ENCODE measurements at regions not wholly inside any gene's neighbourhood (a gene's known extent, or its start where the extent isn't known, plus 50 kb on each side); places are given as distances from the start of the nearest gene placed in this dataset.

DNA sequence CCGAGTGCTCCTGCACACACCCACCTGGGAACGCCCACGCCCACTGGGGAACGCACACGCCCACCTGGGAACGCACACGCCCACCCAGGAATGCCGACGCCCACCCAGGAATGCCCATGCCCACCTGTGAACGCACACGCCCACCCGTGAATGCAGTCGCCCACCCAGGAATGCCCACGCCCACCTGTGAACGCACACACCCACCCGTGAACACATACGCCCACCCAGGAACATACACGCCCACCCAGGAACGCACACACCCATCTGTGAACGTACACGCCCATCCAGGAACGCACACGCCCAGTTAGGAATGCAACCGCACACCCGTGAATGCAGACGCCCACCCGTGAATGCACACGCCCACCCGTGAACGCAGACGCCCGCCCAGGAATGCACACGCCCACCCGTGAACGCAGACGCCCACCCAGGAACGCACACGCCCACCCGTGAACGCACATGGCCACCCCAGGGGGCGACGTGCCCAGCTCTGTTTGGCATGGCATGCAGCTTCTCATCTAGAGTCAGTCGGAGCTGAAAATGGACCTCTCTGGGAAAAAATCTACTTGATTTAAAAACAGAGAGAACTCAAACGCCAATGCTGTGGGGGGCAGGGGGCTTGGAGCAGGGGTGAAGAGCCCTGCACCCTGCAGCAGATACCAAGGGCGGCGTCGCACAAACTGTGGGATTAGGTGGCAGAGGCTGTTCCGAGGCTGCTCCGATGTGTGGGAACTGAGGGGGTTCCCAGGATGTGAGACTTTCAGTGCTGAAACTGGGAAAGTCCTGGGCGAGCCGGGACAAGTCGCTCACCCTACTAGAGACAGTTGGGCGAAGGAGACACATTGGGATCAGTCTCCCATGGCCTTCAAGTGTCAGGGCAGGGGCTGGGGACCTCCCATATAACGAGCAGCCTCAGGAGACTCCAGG, 83.3 kb downstream of the MYEOV start:
- Histone ChIP-seq H4K5ac (ENCODE audit: insufficient read length, low read depth, low read length) (no peak overlapping the region), H3K27ac (ENCODE audit: low read depth, low read length) (no peak overlapping the region), H2BK12ac (ENCODE audit: low read depth, low read length) (no peak overlapping the region), H3K14ac (ENCODE audit: insufficient read length) (no peak overlapping the region), H3K4ac (replicated peaks; ENCODE audit: insufficient read length, low read depth, low read length) (no peak overlapping the region), H3K9ac (replicated peaks in 1 of 4; ENCODE audit: extremely low read depth in 1 of 4, low read depth in 3 of 4, low read length in 3 of 4) (no peak overlapping the region), H3K4me1 (replicated peaks in 1 of 4; ENCODE audit: control insufficient read depth in 3 of 4, insufficient read depth in 4 of 4, low read length in 3 of 4) (peaks cover 0 to 4% (median 0%) of the 10 kb centered on the region in 4 experiments; a peak in 2 of 7 replicates), H3K27me3 (replicated peaks in 1 of 4; ENCODE audit: control insufficient read depth in 3 of 4, extremely low read depth in 1 of 4, insufficient read depth in 3 of 4, low read length in 3 of 4) (no peaks in the 10 kb centered on the region), H4K20me1 (replicated peaks in 1 of 2; ENCODE audit: control insufficient read depth in 1 of 2, insufficient read depth in 2 of 2, low read length in 2 of 2) (no peaks in the 10 kb centered on the region), H4K8ac (ENCODE audit: extremely low read depth, insufficient read depth, low read length) (peak overlapping the region; percentile 21; the same call in 1 of the 2 replicates), H4K91ac (replicated peaks; ENCODE audit: insufficient read length, low read length) (peak overlapping the region; percentile 65), H3K4me3 (ENCODE audit: extremely low read depth in 1 of 4, insufficient read depth in 2 of 4, low read depth in 3 of 4, low read length in 4 of 4) (no peak overlapping the region), H3K23ac (ENCODE audit: insufficient read length) (no peak overlapping the region), H2AK5ac (ENCODE audit: low read depth, low read length) (no peak overlapping the region), H3K36me3 (ENCODE audit: control insufficient read depth in 2 of 4, insufficient read depth in 4 of 4, low read length in 3 of 4) (no peaks in the 10 kb centered on the region), H3K4me2 (ENCODE audit: insufficient read depth in 1 of 2, low read depth in 2 of 2, low read length in 2 of 2) (no peak overlapping the region), H3K79me2 (ENCODE audit: control insufficient read depth in 1 of 2, insufficient read depth in 2 of 2, low read length in 2 of 2) (no peaks in the 10 kb centered on the region), H3K23me2 (ENCODE audit: low read depth, low read length) (no peaks in the 10 kb centered on the region), H3K56ac (replicated peaks; ENCODE audit: insufficient read length, low read depth, low read length) (no peak overlapping the region), H2BK120ac (replicated peaks; ENCODE audit: low read depth, low read length) (no peak overlapping the region), H2BK15ac (ENCODE audit: low read length) (0 out of 2 replicates have a peak overlapping the region, but pooled peaks have one; percentile 29), H3K18ac (ENCODE audit: extremely low read depth, low read length) (no peak overlapping the region), H2AFZ (ENCODE audit: low read length) (no peak overlapping the region), H2BK20ac (ENCODE audit: low read length) (no peak overlapping the region), H3K9me3 (ENCODE audit: insufficient read depth in 2 of 2, low read depth in 1 of 2, low read length in 1 of 2) (no peaks in the 10 kb centered on the region), H2BK5ac (ENCODE audit: low read depth, low read length) (no peak overlapping the region), H3K79me1 (ENCODE audit: low read depth, low read length) (no peaks in the 10 kb centered on the region)
- ChIA-PET CTCF (ENCODE audit: partially characterized antibody) (no interaction called here), POLR2A (ENCODE audit: partially characterized antibody) (interaction anchor here (0.7 kb wide), 1 partner anchor 71 kb away, joined by 3 read pairs; no protein-coding TSS in a partner anchor)
- no peak for TF ChIP-seq KDM4A (IDR thresholded peaks at IDR 0.05; ENCODE audit: low read depth, low read length, severe bottlenecking)
- TF ChIP-seq SIRT6 (IDR thresholded peaks at IDR 0.05; ENCODE audit: low read length), result no peak
- TF ChIP-seq TAF1 (IDR thresholded peaks at IDR 0.05; ENCODE audit: low read depth, low read length), result no peak
- TF ChIP-seq SP1 (IDR thresholded peaks at IDR 0.05; ENCODE audit: low read depth, low read length), result no peak
- TF ChIP-seq TEAD4 (IDR thresholded peaks at IDR 0.05; ENCODE audit: low read depth, low read length), result no peak
- TF ChIP-seq POU5F1 (IDR thresholded peaks at IDR 0.05; ENCODE audit: low read depth, low read length), result no peak
- TF ChIP-seq ZNF274 (IDR thresholded peaks at IDR 0.05; ENCODE audit: borderline replicate concordance, extremely low read depth, low read length), result no peak
- no peak for TF ChIP-seq MAFK (IDR thresholded peaks at IDR 0.05; ENCODE audit: low read depth, low read length)
- TF ChIP-seq, protein P1, sequence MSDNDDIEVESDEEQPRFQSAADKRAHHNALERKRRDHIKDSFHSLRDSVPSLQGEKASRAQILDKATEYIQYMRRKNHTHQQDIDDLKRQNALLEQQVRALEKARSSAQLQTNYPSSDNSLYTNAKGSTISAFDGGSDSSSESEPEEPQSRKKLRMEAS (IDR thresholded peaks at IDR 0.05), result no peak
- TF ChIP-seq ASH2L (IDR thresholded peaks at IDR 0.05; ENCODE audit: low read length), result no peak
- DNase-seq (ENCODE audit: low read depth in 1 of 2, low spot score in 2 of 2) (no peak), FAIRE-seq (no peak)
- 89% methylated on average over 28 of the region's 54 CpGs; no CpG with 5 or more reads in 1 of the 2 experiments for WGBS, 2 experiments (ENCODE audit: extremely low coverage in 1 of 2, insufficient coverage in 1 of 2, insufficient read length in 1 of 2, insufficient replicate concordance in 2 of 2, low coverage in 1 of 2, low lambda C conversion rate in 2 of 2, missing lambda C conversion rate in 1 of 2)

All from H1 (cell line).